MM.1S (cell line): ENCODE measurements at regions not wholly inside any gene's neighbourhood (a gene's known extent, or its start where the extent isn't known, plus 50 kb on each side); places are given as distances from the start of the nearest gene placed in this dataset.

Experiments
- DNase-seq: peaks from one replicate; pipeline ENCODE4 v3.0.0-alpha.2; 2015
- H2AFZ ChIP-seq: fragments of 300-600 bp; sonication (generic); 2 replicates; pipeline ENCODE4 v1.6.0; 2016; ENCODE audit warnings: antibody characterized with exemption, low read length
- H3F3A ChIP-seq: fragments of 300-600 bp; sonication (generic); 2 replicates; pipeline ENCODE4 v1.6.1; 2016; ENCODE audit warnings: mild to moderate bottlenecking, antibody characterized with exemption, low read length, moderate library complexity, mixed read lengths; ENCODE audit not compliant: insufficient read depth
- H3K27ac ChIP-seq: fragments of 300-600 bp; sonication (generic); 2 replicates; pipeline ENCODE4 v1.5.1; 2016; ENCODE audit warnings: mild to moderate bottlenecking, low read length
- H3K27me3 ChIP-seq: fragments of 300-600 bp; sonication (generic); replicated peaks from 2 replicates; pipeline ENCODE4 v1.6.0; 2016; ENCODE audit warnings: low read length; ENCODE audit not compliant: insufficient read depth
- H3K36me3 ChIP-seq: fragments of 300-600 bp; sonication (generic); replicated peaks from 2 replicates; pipeline ENCODE4 v1.6.1; 2016; ENCODE audit warnings: mild to moderate bottlenecking, low read length, mixed read lengths; ENCODE audit not compliant: insufficient read depth
- H3K4me1 ChIP-seq: fragments of 300-600 bp; sonication (generic); 2 replicates; pipeline ENCODE4 v1.6.1; 2016; ENCODE audit warnings: low read length, mixed read lengths
- H3K4me2 ChIP-seq: fragments of 300-600 bp; sonication (generic); 2 replicates; pipeline ENCODE4 v1.6.0; 2016; ENCODE audit warnings: low read depth, low read length
- H3K4me3 ChIP-seq: fragments of 300-600 bp; sonication (generic); 2 replicates; pipeline ENCODE4 v1.5.1; 2016; ENCODE audit warnings: low read length, mixed read lengths
- H3K79me2 ChIP-seq: fragments of 300-600 bp; sonication (generic); 2 replicates; pipeline ENCODE4 v1.6.1; 2016; ENCODE audit warnings: mixed run types, low read length, mixed read lengths
- H3K9ac ChIP-seq: fragments of 300-600 bp; sonication (generic); 2 replicates; pipeline ENCODE4 v1.6.1; 2016; ENCODE audit warnings: low read length, mixed read lengths
- H3K9me2 ChIP-seq: fragments of 300-600 bp; sonication (generic); replicated peaks from 2 replicates; pipeline ENCODE4 v1.6.1; 2016; ENCODE audit warnings: mild to moderate bottlenecking, low read length, mixed read lengths; ENCODE audit not compliant: insufficient read depth
- H3K9me3 ChIP-seq: fragments of 300-600 bp; sonication (generic); replicated peaks from 2 replicates; pipeline ENCODE4 v1.6.1; 2016; ENCODE audit warnings: mild to moderate bottlenecking, low read length, mixed read lengths; ENCODE audit not compliant: insufficient read depth
- H4K20me1 ChIP-seq: fragments of 300-600 bp; sonication (generic); 2 replicates; pipeline ENCODE4 v1.6.1; 2016; ENCODE audit warnings: mild to moderate bottlenecking, low read length, moderate library complexity, mixed read lengths; ENCODE audit not compliant: insufficient read depth
- EZH2 ChIP-seq: fragments of 300-600 bp; sonication (generic); optimal IDR thresholded peaks from 2 replicates; pipeline ENCODE3; 2017; ENCODE audit warnings: low read depth, mild to moderate bottlenecking, antibody characterized with exemption, low read length, mixed read lengths
- EZH2phosphoT487 ChIP-seq: fragments of 300-600 bp; sonication (generic); IDR thresholded peaks from 2 replicates; pipeline ENCODE4 v1.6.1; 2018; ENCODE audit warnings: antibody characterized with exemption, low read length
- TF ChIP-seq, protein P1 (sequence below): fragments of 300-600 bp; sonication (generic); IDR thresholded peaks from 2 replicates; pipeline ENCODE4 v1.5.1; 2016; ENCODE audit warnings: antibody characterized with exemption, low read length, mixed read lengths

DNA sequence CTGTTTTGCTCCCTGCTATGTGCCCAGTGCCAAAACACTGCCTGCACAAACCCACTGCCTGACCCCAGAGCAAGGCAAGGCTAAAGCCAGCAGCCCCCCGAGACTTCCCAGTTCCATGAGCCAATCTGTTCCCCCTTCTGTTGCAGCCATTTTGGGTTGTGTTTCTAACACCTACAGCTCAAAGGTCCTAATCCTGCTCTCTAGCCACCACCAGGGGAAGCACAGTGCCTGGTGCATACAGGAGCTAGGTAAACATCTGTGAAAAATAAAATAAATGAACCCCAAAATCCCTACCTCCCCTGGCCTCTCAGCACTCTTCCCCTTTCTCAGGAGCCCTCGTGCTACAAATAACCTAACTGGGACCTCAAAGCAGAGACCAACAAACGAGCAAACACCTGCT, 190.2 kb downstream of the MATN1 start:
- Histone ChIP-seq H3K9me2 (no peaks in the 10 kb centered on the region), H3K4me2 (no peak overlapping the region), H2AFZ (no peak overlapping the region), H3K27ac (no peak overlapping the region), H3K4me3 (no peak overlapping the region), H3K27me3 (peaks cover 76% of the 10 kb centered on the region), H3F3A (no peaks in the 10 kb centered on the region), H3K9me3 (no peaks in the 10 kb centered on the region), H3K36me3 (no peaks in the 10 kb centered on the region), H3K79me2 (no peaks in the 10 kb centered on the region), H3K4me1 (no peaks in the 10 kb centered on the region), H3K9ac (no peak overlapping the region), H4K20me1 (no peaks in the 10 kb centered on the region)
- no peak for DNase-seq
- TF ChIP-seq EZH2phosphoT487, result no peak
- TF ChIP-seq, protein P1, sequence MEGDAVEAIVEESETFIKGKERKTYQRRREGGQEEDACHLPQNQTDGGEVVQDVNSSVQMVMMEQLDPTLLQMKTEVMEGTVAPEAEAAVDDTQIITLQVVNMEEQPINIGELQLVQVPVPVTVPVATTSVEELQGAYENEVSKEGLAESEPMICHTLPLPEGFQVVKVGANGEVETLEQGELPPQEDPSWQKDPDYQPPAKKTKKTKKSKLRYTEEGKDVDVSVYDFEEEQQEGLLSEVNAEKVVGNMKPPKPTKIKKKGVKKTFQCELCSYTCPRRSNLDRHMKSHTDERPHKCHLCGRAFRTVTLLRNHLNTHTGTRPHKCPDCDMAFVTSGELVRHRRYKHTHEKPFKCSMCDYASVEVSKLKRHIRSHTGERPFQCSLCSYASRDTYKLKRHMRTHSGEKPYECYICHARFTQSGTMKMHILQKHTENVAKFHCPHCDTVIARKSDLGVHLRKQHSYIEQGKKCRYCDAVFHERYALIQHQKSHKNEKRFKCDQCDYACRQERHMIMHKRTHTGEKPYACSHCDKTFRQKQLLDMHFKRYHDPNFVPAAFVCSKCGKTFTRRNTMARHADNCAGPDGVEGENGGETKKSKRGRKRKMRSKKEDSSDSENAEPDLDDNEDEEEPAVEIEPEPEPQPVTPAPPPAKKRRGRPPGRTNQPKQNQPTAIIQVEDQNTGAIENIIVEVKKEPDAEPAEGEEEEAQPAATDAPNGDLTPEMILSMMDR, result no peak
- no peak for TF ChIP-seq EZH2

DNA sequence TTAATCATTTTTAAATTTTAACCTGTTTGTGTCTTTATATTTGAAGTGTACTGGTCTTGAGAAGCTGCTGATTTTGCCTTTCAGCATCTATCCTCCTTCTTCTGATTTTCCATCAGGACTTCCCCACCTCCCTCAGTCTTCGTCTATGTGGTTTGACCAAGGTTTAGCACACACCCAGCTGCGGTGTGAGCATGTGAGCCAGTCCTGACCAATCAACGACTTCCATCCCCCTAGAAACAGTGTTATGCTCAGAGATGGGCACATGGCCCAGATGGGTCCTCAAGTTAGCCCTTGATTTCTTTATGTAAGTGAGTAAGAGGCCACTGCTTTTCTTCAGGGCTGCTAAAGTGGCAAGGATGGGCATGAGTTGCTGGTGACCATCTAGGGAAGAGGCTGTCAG, 190.8 kb downstream of the MATN1 start:
- H3K27ac ChIP-seq, result no peak overlapping the region
- no peak for TF ChIP-seq EZH2
- TF ChIP-seq, protein P1, result no peak
- TF ChIP-seq EZH2phosphoT487, result no peak
- DNase-seq, result no peak
- H3K4me2 ChIP-seq, result no peak overlapping the region
- H3K4me1 ChIP-seq, result no peaks in the 10 kb centered on the region
- H3K27me3 ChIP-seq, result peaks cover 76% of the 10 kb centered on the region
- no peak overlapping the region for H2AFZ ChIP-seq
- no peaks in the 10 kb centered on the region for H3F3A ChIP-seq
- no peaks in the 10 kb centered on the region for H3K36me3 ChIP-seq
- no peaks in the 10 kb centered on the region for H3K79me2 ChIP-seq
- no peak overlapping the region for H3K9ac ChIP-seq
- no peaks in the 10 kb centered on the region for H4K20me1 ChIP-seq
- H3K4me3 ChIP-seq, result no peak overlapping the region
- H3K9me3 ChIP-seq, result no peaks in the 10 kb centered on the region
- no peaks in the 10 kb centered on the region for H3K9me2 ChIP-seq

DNA sequence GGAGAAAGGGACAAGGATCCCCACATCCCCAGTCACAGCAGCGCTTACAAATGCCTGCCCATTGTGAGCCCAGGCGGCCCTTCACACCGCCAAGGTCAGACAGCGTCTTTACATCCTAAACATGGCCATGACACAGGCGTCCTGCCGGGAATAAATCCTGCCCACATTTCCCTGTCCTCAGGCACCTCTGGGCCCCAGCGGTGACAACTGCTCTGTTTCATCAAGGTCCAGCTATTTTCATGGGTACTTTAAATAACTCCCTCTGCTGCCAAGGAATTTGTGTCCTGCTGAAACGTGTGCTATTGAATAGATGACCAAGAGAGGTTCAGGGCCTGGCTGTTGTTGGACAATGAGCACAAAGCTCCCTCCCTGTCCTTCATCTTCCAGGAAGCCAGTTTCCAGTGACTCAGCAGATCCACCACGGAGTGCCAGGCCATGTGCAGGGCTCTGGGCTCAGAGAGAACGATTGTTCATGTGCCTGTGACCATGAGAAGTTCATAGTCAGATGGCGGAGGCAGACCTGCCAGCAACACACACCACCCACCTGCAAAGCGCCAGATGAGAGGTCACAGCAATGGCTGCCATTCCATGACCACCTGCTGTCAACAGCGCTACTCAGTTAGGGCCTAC, 195.8 kb downstream of the MATN1 start:
- no peaks in the 10 kb centered on the region for H4K20me1 ChIP-seq
- no peaks in the 10 kb centered on the region for H3K79me2 ChIP-seq
- peaks cover 88% of the 10 kb centered on the region for H3K27me3 ChIP-seq
- TF ChIP-seq, protein P1, result no peak
- TF ChIP-seq EZH2, result no peak
- no peak for TF ChIP-seq EZH2phosphoT487
- no peak for DNase-seq
- no peak overlapping the region for H3K4me2 ChIP-seq
- H3K9ac ChIP-seq, result no peak overlapping the region
- H3K9me3 ChIP-seq, result no peaks in the 10 kb centered on the region
- H3K36me3 ChIP-seq, result no peaks in the 10 kb centered on the region
- H3K4me3 ChIP-seq, result no peak overlapping the region
- no peaks in the 10 kb centered on the region for H3K9me2 ChIP-seq
- H2AFZ ChIP-seq, result no peak overlapping the region
- H3K27ac ChIP-seq, result no peak overlapping the region
- no peaks in the 10 kb centered on the region for H3F3A ChIP-seq
- H3K4me1 ChIP-seq, result no peaks in the 10 kb centered on the region
